GM21367 (cell line): ENCODE measurements at regions not wholly inside any gene's neighbourhood (a gene's known extent, or its start where the extent isn't known, plus 50 kb on each side); places are given as distances from the start of the nearest gene placed in this dataset.

ENCODE experiments used
- ATAC-seq: cut with Tn5 transposase; IDR thresholded peaks from one replicate; pipeline ENCODE4 v1.9.1; 2021; ENCODE audit not compliant: unreplicated experiment

DNA sequence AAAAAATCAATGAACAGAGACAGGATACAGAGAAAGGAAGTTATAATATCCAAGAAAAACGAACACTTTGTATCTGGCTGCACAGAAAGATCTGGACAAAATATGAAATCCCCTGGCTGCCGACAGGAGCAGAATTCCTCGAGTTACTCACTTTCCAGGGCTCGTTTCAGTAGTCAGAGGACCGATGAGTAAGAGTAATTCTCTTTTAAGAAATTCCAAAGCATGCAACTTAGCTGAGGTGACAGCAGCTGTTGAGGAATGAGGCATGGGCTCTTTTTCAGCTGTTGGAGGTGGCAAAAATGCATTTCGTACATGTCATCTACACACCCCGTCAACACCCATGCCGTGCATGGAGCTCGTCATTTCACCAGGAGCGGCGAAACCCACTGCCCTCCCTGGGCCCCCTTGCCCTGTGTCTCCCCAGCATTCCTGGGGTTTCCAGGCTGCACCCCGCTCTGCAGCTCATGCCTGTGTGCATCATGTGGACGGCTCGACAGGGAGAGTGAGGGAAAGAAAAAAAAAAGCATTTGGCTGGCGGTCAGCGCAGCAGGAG lies 210.8 kb upstream of the SMIM21 start:
- ATAC-seq, result no peak

DNA sequence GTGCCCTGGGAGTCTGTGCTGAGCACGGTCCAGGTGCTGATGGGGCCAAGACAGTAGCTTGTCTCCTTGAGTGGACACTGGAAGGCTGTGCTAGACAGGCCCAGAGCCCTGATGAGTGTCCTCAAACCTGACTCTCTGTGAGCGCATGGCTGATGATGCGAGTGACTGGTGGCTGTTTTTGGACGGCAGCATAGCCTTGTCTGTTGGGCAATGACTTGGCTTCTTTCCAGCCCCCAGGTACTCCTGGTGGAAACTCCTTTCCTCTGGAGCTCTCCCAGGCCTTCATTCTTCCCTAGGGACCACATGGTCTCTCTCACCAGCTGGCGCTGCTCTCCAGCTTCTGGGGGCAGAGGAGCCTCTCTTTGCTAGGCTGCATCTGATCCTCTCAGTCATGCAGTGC lies 207.6 kb upstream of the SMIM21 start:
- no peak for ATAC-seq

DNA sequence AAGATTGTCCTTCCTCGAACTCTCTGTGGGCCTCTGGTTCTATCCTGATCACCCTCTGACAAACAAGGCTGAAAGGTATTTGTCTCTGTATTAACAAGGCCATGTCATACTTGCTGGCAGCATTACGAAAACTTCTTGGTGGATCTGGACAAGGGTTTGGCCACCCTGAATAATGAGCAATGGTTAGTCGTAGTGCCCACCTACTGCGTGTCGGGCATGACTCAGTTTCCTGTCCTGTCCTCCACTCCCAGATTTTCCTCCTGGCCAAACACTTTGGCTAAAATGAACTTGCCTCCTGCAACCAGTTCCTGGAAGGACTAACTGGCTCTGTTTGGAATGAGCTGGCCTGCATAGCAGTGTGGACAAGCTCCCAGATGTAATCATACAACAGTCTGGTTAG lies 198.5 kb upstream of the SMIM21 start:
- ATAC-seq, result no peak

DNA sequence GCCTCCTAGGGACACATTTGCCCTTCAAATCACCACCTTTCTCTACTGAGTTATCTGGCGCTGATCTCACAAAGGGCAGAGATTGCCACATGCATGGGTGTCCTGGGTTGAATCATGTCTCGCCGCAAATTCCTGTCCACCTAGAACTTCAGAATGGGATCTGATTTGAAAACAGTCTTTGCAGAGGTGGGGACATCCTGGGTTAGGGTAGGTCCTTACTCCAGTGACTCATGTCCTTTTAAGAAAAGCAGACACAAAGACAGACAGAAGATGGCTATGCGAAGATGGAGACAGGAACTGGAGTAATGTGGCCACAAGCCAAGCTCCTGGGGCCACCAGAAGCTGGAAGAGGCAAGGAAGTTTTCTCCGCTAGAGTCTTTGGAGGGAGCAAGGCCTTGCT lies 197.4 kb upstream of the SMIM21 start:
- no peak for ATAC-seq

DNA sequence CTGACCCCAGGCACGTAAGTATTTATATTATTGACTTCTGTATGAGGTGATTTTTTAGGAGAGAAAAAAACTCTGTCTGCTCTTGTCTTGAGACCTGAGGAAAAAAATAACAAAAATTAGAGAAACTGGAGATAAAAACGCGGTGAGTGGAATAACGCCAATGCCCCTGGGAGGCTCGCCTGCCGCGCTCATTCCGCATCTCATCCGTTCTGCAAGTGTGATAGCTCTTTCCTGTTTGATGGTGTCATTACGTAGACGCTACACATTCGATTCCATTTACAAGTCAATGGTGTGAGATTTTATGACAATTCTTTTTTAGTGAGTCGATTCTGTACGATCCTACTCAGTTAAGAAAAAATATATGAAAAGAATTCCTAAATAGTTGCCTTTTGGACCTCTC lies 194.3 kb upstream of the SMIM21 start:
- no peak for ATAC-seq

DNA sequence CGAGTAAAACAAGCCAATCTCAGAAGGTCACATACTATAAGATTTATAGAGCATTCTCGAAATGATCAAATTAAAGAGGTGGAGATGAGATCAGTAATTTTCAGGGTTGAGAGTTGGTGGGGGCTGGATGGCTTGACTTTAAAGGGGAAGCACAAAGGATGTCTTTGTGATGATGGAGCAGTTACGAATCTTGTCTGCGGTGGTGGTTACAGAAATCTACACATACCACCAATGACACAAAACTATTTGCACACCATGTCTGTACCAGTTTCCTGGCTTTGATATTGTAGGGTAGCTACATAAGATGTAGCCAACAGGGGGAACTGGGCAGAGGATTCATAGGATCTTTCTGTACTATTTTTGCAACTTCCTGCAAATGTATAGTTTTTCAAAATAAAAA lies 190.6 kb upstream of the SMIM21 start:
- no peak for ATAC-seq

DNA sequence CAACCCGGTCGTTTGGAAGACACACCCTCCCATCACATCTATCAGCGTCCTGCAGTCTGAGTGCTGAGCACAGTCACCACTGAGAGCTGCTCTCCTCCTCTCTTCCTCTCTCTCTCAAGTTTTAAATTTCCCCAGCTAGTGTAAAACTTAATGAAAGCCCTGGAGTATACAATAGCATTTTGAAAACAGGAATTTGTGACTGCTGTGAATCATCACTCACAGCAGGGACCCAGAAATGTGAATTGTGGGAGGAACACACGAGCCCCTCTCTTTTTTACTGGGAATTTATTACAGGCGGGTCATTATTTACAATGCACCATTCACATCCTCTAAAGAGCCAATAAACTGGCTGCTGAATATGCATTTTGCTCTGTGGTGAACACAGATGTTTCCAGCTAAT lies 185.0 kb upstream of the SMIM21 start:
- no peak for ATAC-seq

DNA sequence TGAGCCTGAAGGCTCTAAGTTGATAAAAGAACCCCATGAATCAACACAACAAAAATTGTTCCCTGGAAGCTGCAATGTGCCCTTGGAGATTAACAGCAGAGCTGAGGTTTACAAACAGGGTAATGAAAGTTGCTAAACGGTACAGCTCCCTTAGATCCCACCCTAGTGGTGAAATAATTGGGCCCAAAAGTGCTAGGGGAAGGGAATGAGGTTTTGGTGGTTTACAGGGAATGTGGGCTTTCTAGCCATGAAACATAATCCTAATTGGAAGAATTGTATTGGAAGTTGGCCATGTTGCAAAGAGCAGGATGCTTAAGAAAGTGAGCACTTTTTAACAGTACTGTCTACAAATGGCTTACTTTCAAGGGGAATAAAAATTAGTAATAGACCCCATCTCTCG lies 180.2 kb upstream of the SMIM21 start:
- no peak for ATAC-seq

DNA sequence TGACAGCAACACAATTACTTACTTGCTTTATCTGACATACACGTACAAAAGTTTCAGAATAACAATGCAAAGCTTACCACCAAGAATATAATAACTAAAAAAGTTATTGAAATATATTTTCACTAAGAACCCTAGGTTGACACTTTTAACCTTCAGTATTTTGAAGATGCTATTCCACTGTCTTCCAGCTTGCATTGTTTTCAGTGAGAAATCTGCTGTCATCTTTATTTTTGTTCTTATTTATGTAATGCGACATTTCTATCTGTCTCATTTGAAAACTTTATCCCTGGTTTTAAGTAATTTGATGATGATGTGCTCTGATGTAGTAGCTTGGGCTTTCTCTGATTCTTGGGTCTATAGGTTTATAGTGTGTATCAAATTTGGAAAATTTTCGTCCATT lies 165.0 kb upstream of the SMIM21 start:
- ATAC-seq, result no peak

DNA sequence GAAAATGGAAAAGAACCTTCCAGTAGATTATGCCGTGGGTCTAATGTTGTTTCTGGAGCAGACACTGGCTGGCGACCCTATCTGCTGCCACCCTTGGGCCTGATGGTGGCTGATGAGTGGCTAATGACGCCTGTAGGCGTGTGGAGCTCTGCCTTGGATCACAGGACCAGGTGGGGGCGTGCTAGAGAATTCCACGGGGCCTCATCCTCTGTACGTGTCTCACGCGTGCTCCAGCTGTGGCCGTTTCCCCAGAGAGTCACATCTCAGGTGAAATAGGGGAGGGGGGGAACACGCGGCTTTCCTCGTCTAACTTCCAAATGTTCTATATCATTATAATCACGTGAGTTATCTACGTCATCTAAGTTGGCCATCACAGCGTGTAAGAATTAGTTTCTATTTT lies 160.9 kb upstream of the SMIM21 start:
- ATAC-seq, result no peak

DNA sequence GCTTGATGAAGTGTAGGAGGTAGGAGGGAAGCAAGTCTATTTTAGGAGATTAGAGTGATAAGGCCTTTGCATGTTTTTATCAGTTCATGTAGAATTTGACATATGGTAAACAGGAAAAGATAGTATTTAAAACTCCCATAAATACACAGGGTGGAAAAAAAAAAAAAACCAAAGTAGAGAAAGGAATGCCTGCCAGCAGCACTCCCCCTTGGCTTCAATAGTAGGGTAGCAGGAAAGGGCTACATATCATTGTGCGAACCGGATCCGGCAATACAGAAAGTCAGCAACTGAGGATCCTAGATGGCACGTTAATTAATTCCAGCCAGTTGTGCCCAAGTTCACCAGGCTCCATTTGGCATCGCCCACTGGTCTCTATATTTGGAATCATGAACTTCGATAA lies 159.6 kb upstream of the SMIM21 start:
- ATAC-seq, result no peak

DNA sequence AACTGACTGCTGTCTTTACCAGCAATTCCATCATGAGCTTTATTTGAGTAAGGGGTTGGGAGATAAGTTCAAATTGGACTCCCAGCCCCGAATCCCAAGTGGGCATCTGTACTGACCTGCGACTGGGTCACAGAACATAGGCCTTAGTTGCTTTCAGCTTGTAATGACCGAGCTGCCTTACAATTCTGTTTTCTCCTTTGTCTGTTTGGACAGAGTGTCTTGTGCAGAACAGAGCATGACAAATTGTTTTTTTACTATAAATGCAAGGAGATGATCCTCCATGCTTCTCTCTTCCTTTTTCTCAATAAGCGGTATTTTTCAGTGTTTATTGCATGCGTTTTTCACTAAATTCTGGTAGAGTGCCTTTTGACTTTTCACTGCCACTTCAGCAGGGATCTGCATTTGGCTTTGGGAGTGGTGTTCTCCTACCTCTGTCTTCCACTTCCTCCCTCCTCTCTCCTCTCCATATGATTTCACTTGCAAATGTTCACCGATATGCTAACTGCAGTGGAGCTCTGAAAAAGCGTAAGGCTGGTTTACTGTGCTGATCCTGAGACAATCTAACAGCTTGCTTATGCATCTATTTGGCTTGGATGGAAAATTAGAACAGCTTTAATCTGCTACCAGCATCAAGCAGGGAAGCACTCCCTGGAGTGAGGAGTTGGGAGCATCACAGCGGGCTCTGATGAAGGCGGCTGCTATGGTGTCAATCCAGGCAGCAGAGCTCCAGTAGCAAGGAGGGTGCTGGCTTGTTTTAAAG lies 158.8 kb upstream of the SMIM21 start:
- ATAC-seq, result no peak

DNA sequence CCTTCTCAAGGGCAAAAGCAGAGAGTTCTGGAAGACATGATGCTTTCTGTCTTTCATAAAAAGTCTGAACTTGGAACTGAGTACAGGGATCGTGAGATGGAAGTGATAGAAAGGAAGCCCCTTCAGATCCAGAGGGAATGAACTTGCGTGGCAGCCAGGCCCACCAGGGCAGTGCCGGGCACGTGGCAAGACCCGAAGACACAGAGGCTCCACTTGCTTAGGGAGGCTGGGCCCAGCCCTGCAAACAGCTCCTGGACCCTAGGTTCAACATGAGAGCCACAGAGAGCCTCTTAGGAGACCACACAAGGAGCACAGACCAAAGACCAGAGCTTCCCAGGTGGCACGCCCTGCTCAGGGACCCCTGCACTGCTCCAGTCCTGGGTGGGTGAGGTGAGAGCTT lies 155.4 kb upstream of the SMIM21 start:
- no peak for ATAC-seq

DNA sequence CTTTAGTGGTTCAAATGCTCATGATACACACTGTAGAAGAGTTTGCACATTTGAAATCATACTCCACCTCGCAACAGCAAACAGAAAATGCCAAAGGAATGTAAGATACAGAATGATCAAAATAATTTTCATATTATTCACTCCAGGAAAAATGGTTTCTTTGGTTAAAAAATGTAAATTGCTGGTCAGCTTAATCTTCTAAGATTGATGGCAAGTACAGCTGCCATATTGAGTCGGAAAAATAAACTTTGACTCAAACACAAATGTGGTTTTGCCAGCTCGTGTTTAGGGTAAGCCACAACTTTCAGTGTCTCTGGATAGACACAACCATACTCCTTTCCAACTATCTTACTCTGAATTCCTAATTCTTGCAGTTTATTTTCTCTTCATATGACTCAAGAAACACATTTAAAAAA lies 154.9 kb upstream of the SMIM21 start:
- no peak for ATAC-seq

DNA sequence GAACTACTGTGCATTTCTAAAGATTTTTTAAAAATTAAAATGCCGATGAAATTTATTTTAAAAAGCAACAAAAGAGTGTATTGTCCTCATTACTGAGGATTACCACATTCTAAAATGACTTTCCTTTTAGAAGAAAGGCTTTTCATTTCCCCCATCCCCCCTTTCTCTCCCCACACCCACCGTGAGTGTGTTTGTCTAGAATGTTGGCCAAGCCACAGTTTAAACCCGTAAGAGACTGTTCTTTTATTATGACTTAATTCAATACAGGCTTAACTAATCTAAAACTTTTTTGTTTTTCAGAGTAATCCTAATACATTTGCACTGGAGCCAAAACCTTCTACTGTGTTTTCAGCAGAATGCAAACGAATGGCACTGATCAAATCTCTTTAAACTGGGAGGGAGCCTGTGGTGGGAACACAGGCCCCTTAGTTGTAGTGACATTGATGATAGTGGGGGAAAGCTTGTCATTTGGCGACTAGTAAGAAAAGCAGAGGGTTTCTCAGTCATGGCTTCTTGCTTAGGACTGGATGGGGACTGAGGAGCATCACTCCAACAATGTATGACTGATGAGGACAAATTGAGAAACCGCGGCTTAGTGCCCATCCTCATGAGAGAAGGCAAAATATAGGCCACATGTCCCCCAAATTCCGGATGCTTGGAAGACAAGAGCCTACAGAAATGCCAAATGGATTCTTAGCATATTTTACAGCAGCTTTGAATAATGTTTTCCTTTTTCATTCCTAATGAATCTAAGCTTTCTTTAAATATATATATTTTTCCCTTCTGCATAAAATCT lies 154.0 kb upstream of the SMIM21 start:
- ATAC-seq, result no peak

DNA sequence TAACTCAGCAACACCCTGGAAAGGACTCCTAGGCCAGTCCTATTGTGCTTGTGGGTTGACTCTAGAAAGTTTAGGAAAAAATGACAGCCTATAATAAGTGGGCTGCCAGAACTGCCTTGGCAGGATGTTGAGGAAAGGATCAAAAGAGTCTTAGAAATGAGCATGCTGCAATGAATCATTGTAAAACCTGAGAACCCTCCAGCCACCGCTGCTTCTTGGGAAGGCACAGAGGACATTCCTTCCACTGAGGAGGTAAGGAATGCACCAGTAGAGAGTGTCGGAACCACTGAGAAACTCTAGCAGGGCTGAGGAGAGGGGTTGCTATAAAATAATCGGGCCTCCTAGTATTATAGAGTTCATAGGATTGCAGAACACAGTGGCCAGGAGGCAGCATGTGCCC lies 146.7 kb upstream of the SMIM21 start:
- ATAC-seq, result no peak

DNA sequence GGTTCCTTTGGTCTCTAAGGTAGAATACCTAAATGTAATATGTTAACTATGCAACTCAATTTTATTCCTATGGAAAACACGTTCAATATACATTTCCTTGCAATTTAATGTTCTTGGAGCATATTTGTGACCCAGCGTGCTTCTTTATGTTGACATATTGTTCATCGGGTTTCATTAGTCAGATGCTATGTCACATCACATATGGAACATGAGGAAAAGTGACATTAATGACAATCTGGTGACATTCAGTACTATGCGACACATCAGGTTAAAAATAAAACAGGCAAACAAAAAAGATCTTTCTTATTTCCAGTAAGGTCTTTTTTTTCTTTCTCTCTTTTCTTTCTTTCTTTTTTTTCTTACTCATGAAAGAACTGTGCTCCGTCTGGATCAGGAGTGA lies 135.6 kb upstream of the SMIM21 start:
- ATAC-seq, result no peak

DNA sequence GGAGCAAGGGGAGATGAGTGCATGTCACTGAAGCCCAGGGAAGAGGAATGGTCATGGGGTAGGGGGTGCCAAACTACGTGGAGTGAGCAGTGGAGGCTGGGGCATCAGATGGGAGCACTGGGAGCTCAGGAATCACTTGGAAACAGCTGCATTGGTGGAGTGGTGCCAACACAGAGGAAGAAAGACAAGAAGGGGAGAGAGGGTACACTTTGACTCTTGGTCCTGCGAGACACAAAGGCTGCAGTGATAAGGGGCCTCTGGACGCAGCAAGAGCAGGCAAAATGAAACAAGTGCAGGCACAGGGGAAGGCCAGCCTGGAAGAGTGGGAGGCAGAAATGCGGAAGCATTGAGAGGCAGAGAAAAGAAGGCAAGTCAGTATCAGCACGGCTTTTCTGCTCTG lies 134.7 kb upstream of the SMIM21 start:
- ATAC-seq, result no peak

DNA sequence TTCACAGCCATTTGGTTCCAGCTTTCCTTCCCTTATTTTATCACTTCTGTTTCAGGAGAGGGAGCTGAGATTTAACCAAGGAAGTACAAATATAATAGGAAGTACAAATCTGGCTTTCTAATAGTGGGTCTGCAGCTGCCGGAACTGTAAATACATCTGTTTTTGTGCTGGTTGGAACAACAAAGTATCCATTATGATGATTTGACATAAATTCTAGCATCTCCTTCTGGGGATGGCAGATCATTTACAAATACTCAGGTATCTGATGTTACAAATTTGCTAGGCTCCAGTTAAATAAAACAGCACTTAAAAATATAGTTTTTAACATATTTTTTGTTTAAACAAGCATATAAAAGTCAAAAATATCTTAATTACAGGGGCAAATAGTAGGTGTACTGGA lies 131.3 kb upstream of the SMIM21 start:
- no peak for ATAC-seq

DNA sequence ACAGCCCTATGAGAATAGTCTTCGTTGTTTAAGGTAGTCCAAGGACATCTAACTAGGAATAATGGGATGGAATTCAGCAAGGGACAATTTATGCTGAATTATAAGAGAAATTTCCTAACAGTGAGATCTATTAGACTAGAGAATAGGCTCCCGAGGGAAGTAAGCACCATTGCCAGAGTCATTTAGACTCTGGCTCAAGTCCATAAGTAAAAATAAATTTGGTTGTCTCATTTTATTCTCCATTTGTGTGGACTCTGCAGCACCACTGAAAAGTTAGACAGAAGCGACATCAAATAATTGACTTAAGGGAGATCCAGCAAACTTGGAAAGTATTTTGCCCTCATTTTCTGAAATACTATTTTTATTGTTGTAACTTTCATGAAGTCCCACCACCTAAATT lies 129.3 kb upstream of the SMIM21 start:
- no peak for ATAC-seq

DNA sequence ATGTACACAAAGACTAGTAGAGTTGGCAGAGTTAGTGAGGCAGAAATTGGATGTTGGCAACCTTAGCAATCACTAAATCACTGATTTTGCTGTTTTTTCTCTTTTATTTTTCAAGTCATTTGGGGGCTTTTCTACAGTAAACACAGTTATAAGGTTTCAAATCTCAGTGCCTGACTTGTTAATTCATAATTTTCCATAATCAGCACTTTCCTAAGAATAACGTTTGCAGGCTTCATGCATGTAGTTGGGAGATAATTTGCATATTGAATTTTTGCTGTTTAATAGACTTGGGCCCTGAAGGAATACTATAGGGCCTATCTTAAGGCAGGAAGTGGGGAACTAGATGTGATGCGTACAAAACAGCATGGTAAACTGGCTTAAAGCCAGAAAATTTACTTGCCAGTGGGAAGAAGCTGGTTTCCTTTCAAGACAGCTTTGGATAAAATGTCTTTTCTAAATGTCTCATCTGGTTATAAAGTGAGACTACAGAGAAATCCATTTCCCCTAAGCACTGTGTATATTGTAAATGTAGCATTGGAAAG lies 127.2 kb upstream of the SMIM21 start:
- ATAC-seq, result no peak

DNA sequence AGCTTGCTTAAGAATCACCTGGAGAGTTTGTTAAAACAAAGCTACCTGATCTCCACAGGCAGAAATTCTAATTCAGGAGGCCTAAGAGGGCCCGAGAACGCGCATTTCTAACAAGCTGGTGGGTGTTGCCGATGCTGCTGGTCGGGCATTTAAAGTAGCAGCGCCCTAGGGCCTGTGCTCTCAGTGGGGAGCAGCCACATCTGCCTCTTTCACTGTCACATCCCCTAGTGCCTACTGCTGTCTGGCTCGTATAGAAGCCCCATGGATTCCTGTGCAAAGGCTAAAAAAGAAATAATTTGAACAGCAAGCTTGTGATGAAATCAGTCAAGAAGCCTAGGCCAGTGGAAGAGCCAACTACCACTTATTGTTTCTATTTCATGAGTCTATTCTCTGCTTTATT lies 126.7 kb upstream of the SMIM21 start:
- no peak for ATAC-seq
